Omental fat pad (tissue), 3 donors: ENCODE measurements at regions not wholly inside any gene's neighbourhood (a gene's known extent, or its start where the extent isn't known, plus 50 kb on each side); places are given as distances from the start of the nearest gene placed in this dataset.

Experiments
- ATAC-seq: fragments of 150-250 bp; one replicate; pipeline ENCODE4 v1.9.1; 2016; ENCODE audit warnings: mild to moderate bottlenecking, moderate library complexity; ENCODE audit not compliant: low FRiP score
- DNase-seq: peaks from one replicate; pipeline ENCODE4 v3.0.0-alpha.2; 2019; ENCODE audit warnings: low spot score
- TF ChIP-seq, protein P1 (sequence below), 3 donors: fragments of 450-650 bp; IDR thresholded peaks; one replicate each; pipeline ENCODE4 v1.5.1; 2016 to 2017; ENCODE audit warnings: antibody characterized with exemption in 3 of 3, mild to moderate bottlenecking in 3 of 3, moderate library complexity in 2 of 3

- TF ChIP-seq, protein P1, sequence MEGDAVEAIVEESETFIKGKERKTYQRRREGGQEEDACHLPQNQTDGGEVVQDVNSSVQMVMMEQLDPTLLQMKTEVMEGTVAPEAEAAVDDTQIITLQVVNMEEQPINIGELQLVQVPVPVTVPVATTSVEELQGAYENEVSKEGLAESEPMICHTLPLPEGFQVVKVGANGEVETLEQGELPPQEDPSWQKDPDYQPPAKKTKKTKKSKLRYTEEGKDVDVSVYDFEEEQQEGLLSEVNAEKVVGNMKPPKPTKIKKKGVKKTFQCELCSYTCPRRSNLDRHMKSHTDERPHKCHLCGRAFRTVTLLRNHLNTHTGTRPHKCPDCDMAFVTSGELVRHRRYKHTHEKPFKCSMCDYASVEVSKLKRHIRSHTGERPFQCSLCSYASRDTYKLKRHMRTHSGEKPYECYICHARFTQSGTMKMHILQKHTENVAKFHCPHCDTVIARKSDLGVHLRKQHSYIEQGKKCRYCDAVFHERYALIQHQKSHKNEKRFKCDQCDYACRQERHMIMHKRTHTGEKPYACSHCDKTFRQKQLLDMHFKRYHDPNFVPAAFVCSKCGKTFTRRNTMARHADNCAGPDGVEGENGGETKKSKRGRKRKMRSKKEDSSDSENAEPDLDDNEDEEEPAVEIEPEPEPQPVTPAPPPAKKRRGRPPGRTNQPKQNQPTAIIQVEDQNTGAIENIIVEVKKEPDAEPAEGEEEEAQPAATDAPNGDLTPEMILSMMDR (IDR thresholded peaks at IDR 0.05): no peak
- no peak for ATAC-seq
- no peak for DNase-seq
These were observed 863.5 kb downstream of the KCNJ2 start for GRCh38 chr17:71032746-71033273.

- DNase-seq: no peak
- TF ChIP-seq, protein P1 (IDR thresholded peaks at IDR 0.05): no peak
- ATAC-seq: no peak
These were observed 864.0 kb downstream of the KCNJ2 start for GRCh38 chr17:71033336-71033735.

DNA sequence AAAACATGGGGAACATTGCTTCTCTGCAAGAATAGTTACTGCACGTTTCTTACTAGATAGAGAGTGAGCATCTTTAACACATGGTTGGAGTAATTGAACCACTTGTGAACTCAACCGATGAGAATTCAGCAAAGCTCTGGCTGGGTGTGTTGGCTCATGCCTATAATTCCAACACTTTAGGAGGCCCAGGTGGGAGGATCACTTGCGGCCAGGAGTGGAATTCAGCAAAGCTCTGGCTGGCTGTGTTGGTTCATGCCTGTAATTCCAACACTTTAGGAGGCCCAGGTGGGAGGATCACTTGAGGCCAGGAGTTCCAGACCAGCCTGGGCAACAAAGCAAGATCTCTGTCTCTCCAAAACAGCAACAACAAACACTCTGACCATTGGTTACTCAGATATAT lies 865.9 kb downstream of the KCNJ2 start:
- DNase-seq (no peak), ATAC-seq (no peak)
- TF ChIP-seq, protein P1 (IDR thresholded peaks at IDR 0.05): no peak

GRCh38 chr17:71037386-71037785 lies 868.1 kb downstream of the KCNJ2 start:
- no peak for DNase-seq
- no peak for ATAC-seq
- TF ChIP-seq, protein P1 (IDR thresholded peaks at IDR 0.05): no peak

DNA sequence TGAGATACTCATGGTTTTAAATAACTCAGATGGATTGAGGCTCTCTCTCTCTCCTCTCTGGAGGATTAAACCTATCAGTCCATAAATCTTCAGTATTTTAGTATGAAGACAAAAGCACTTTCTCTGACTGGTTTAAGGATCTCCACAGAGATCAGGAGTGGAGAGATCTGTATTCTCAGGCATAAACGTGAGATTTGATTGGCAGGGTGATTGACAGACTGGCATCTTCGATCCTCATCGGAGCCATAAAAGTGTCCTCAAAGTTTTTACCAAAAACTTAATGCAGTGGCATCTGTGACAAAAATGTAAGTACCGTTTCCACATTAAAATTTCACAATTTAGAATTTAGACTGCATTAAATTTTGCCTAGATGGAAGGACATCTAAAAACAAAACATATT lies 870.1 kb downstream of the KCNJ2 start:
- ATAC-seq (no peak), DNase-seq (no peak)
- TF ChIP-seq, protein P1 (IDR thresholded peaks at IDR 0.05): no peak

- TF ChIP-seq, protein P1 (IDR thresholded peaks at IDR 0.05): no peak
- DNase-seq (no peak), ATAC-seq (no peak)
These were observed 883.6 kb downstream of the KCNJ2 start for GRCh38 chr17:71052971-71053370.

GRCh38 chr17:71055128-71055527 lies 885.8 kb downstream of the KCNJ2 start:
- ATAC-seq (no peak), DNase-seq (no peak)
- TF ChIP-seq, protein P1 (IDR thresholded peaks at IDR 0.05): no peak
